Aorta (tissue), 5 donors: ENCODE measurements at regions not wholly inside any gene's neighbourhood (a gene's known extent, or its start where the extent isn't known, plus 50 kb on each side); places are given as distances from the start of the nearest gene placed in this dataset.

Experiments
- ATAC-seq: fragments of 200-7000 bp; cut with Tn5 transposase; one replicate; pipeline ENCODE4 v1.9.1; 2022; ENCODE audit warnings: moderate library complexity; ENCODE audit not compliant: low FRiP score
- DNase-seq, 2 donors: peaks; one replicate each; pipeline ENCODE4 v3.0.0-alpha.2; 2020
- H3K27ac ChIP-seq, 2 donors: one replicate each; pipeline ENCODE4 v1.5.1; 2013; ENCODE audit warnings: low read length in 2 of 2, mild to moderate bottlenecking in 2 of 2, moderate library complexity in 2 of 2, control low read depth in 1 of 2, inconsistent platforms in 1 of 2, low read depth in 1 of 2
- H3K27me3 ChIP-seq, 2 donors: one replicate each; pipeline ENCODE4 v1.6.1; 2013; ENCODE audit warnings: control low read depth in 1 of 2, low read length in 1 of 2, mild to moderate bottlenecking in 1 of 2, moderate library complexity in 1 of 2; ENCODE audit not compliant: insufficient read depth in 2 of 2, control insufficient read depth in 1 of 2
- H3K36me3 ChIP-seq, 2 donors: one replicate each; pipeline ENCODE4 v1.6.1; 2013; ENCODE audit warnings: control low read depth in 1 of 2, low read length in 1 of 2, mild to moderate bottlenecking in 1 of 2; ENCODE audit not compliant: insufficient read depth in 2 of 2, control insufficient read depth in 1 of 2
- H3K4me1 ChIP-seq, 2 donors: one replicate each; pipeline ENCODE4 v1.6.1; 2013; ENCODE audit warnings: low read length in 2 of 2, control low read depth in 1 of 2, mild to moderate bottlenecking in 1 of 2, moderate library complexity in 1 of 2; ENCODE audit not compliant: insufficient read depth in 2 of 2, control insufficient read depth in 1 of 2
- H3K4me3 ChIP-seq, 2 donors: one replicate each; pipeline ENCODE4 v1.5.1; 2013; ENCODE audit warnings: low read length in 2 of 2, control low read depth in 1 of 2, mild to moderate bottlenecking in 1 of 2
- H3K9me3 ChIP-seq: one replicate; pipeline ENCODE4 v1.6.1; 2013; ENCODE audit warnings: mild to moderate bottlenecking, low read length; ENCODE audit not compliant: control insufficient read depth
- WGBS, 2 donors: extraction: QIAGEN DNeasy Blood & Tissue Kit; methylation state at CpG; one replicate each; pipeline ENCODE4 v1.1.7; 2013; 5-methylcytosine and 5-hydroxymethylcytosine counted together
- intact Hi-C, 2 donors: fragments of 100-400 bp; cut with DNase I; formaldehyde crosslinking; loops; one replicate each; pipeline versions ENCODE4 v1.14.2 to v1.15.0; 2022
- donor health status: healthy with polysubstance abuse.
- donor health status: Bipolar disorder and iron deficiency.
- donor health status: DM: no; HTN: no; CAD: no.
- donor health status: DM: no; HTN: no; CAD: no.
- donor health status: DM: yes; HTN: yes; CAD: no.

DNA sequence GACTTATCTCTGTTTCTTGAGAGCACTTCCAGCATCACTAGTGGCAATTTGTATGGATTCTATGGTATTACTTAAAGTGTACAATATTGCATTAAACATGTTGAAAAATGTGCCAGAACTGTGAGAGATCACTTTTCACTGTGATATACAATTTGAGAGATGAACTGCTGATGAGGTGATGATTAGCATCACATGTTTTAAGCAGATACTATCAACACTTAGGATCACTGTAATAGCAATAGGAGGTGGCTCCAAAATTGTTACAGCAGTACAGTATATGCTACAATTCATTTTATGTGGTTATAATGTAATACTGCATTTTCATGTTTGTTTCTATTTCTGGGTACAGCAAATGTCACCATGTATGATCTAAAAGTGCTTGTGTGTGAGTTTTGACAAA lies 570.0 kb downstream of the PTPRC start:
- DNase-seq, result no peak
- H3K36me3 ChIP-seq, result no peaks in the 10 kb centered on the region
- no peak for ATAC-seq
- no peaks in the 10 kb centered on the region for H3K27me3 ChIP-seq
- no peaks in the 10 kb centered on the region for H3K9me3 ChIP-seq
- no peaks in the 10 kb centered on the region for H3K4me1 ChIP-seq
- no peak overlapping the region for H3K4me3 ChIP-seq
- no peak overlapping the region for H3K27ac ChIP-seq
- intact Hi-C loops, result no loop called here

DNA sequence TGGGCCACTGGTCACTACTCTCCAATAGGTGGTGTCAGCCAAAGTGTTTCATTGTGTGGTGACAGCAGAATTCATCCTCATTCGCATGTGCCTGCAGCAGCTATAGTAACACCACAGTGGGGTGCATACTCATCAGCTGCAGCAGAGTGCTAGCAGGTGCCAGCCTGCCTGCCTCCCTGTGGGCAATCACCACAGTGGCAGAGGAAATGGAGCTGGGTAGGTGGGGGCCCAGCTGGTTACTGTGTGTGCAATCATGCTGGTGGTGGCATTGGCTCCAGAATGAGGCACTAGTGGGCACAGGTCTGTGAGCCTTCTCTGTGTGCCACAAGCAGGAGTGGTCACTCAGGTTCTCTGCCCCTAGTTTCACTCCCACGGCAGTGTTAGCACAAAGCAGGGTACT lies 579.2 kb downstream of the PTPRC start:
- no peak for ATAC-seq

DNA sequence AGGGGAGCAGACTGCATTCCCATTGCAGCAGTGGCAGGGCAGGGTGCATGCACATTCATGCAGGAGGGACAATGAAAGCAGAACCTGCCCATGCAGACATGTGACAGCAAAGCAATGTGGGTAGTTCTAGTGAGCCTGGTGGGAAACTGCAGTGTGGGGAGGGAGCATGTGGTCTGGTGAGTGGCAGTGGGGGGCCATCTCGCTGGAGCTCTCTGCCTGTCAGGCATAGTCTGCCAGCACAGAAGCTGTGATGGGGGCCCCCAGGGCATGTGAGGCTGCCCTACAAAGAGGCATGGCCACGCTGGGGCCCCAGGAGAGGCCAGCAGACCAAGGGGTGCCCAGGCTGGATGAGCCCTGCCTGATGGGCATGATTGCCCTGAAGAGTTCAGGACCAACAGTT lies 579.7 kb downstream of the PTPRC start:
- no peaks in the 10 kb centered on the region for H3K36me3 ChIP-seq
- DNase-seq (no peak), ATAC-seq (no peak)
- no peak overlapping the region for H3K4me3 ChIP-seq
- no peak overlapping the region for H3K27ac ChIP-seq
- no peaks in the 10 kb centered on the region for H3K4me1 ChIP-seq
- H3K9me3 ChIP-seq, result no peaks in the 10 kb centered on the region
- intact Hi-C loops, result no loop called here
- no peaks in the 10 kb centered on the region for H3K27me3 ChIP-seq
- 46 to 66% methylated on average over 2 of the region's 2 CpGs for WGBS, 2 donors

More for the DNA sequence above, 579.2 kb downstream of the PTPRC start:
- H3K9me3 ChIP-seq, result no peaks in the 10 kb centered on the region
- H3K27me3 ChIP-seq, result no peaks in the 10 kb centered on the region
- intact Hi-C loops, result no loop called here
- DNase-seq, result no peak
- no peaks in the 10 kb centered on the region for H3K4me1 ChIP-seq
- no peaks in the 10 kb centered on the region for H3K36me3 ChIP-seq
- WGBS, 2 donors, result 88 to 89% methylated on average over 2 of the region's 2 CpGs
- no peak overlapping the region for H3K27ac ChIP-seq
- no peak overlapping the region for H3K4me3 ChIP-seq

DNA sequence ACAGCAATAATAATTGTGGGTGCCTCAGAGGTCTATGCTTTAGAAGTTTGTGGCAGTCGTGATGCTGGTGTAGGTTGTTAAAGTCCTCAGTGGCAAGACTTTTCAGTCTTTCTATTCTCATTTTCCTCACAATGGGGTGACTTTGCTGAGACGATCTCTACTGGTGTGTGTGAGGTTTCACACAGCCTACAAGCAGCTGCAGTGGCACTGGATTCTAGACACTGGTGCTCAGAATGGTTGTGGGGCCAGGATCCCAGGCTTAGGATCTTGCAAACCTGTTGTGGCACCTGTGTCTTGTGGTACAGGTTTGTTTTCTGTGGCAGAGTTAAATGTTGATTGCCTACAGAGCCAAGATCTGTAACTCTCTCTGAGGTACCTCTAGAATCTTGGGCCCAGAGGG lies 581.2 kb downstream of the PTPRC start:
- Histone ChIP-seq H3K4me3 (no peak overlapping the region), H3K9me3 (no peaks in the 10 kb centered on the region), H3K36me3 (no peaks in the 10 kb centered on the region), H3K27ac (no peak overlapping the region), H3K27me3 (no peaks in the 10 kb centered on the region), H3K4me1 (no peaks in the 10 kb centered on the region)
- 77 to 81% methylated on average over 2 of the region's 2 CpGs for WGBS, 2 donors
- ATAC-seq (no peak), DNase-seq (no peak)
- intact Hi-C loops, result no loop called here

DNA sequence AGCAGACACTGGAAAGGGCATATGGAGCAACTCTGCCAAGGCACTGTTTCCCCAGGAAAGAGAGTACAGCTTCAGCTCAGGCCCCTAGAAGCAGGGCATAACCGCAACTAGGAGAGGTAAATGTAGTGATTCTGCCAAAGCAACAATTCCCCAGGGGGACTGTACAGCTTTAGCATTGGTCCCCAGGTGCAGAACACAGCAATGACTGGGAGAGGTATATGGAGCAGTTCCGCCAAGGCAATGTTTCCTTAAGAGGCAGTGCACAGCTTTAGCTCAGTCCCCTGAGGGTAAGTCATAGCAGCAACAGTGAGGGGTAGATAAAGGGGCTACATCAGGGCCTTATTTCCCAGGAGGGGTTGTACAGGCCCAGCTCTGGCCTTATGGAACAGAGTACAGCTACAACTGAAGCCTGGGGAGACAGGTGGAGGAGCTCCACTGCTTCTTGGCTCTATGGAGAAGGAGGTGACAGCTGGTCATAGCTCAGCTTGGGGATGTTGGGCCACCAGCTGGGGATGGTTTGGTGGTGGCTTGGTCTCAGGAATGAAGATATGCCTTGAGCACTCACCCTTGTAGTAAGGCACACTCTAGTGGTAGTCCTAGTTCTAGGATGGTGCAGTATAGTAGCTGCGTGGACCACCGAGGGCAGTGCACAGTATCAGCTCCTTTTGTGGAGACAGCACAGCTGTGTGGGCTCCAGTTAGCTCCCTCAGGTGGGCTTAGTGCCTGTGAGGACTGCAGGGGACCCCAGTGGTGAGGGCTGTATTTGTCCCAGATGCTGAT lies 582.7 kb downstream of the PTPRC start:
- no peaks in the 10 kb centered on the region for H3K4me1 ChIP-seq
- WGBS, 2 donors, result 93% methylated on average over 4 of the region's 4 CpGs
- intact Hi-C loops, result no loop called here
- ATAC-seq, result no peak
- no peaks in the 10 kb centered on the region for H3K27me3 ChIP-seq
- no peak for DNase-seq
- no peak overlapping the region for H3K4me3 ChIP-seq
- H3K27ac ChIP-seq, result no peak overlapping the region
- no peaks in the 10 kb centered on the region for H3K9me3 ChIP-seq
- H3K36me3 ChIP-seq, result no peaks in the 10 kb centered on the region

DNA sequence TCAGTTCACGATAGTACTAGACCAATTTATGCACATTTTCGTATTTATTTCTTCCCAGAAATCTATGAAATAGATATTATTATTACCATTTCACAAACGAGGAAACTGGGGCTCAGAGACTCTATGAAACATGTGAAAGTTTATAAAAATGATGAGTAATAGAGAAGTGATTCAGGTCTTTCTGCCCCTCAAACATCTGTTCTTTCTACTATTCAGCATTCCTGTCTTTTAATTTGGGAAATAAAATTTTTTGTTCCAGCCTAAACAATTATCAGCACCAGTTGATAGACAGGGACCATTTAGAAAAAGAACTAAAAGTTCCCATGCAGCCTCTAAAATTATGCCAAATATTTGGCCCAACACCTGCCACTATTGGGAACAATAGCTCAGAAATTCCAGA lies 585.1 kb downstream of the PTPRC start:
- no peak overlapping the region for H3K27ac ChIP-seq
- no peak overlapping the region for H3K4me3 ChIP-seq
- 86 to 87% methylated on average over 3 of the region's 3 CpGs for WGBS, 2 donors
- DNase-seq (no peak), ATAC-seq (no peak)
- no peaks in the 10 kb centered on the region for H3K4me1 ChIP-seq
- no peaks in the 10 kb centered on the region for H3K36me3 ChIP-seq
- intact Hi-C loops, result no loop called here
- no peaks in the 10 kb centered on the region for H3K27me3 ChIP-seq
- no peaks in the 10 kb centered on the region for H3K9me3 ChIP-seq

DNA sequence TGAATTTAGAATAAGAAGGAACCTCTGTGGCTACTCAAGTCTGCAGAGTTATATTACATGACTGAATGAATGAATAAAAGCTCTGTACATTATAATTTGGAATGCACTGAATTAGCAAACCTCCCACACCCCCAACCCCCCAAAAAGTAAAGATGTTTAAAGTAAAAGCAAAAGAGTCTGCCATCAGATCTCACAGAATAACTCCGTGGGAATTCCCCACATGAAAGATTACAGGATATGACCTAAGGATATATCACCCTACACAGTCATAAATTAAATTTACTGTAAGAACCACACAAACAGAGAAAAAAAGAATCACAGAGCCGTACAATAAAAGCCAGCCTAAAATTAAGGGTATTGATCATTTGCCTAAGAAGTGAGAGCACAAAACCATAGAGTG lies 587.3 kb downstream of the PTPRC start:
- H3K9me3 ChIP-seq, result no peaks in the 10 kb centered on the region
- no peak overlapping the region for H3K27ac ChIP-seq
- ATAC-seq (no peak), DNase-seq (no peak)
- H3K4me1 ChIP-seq, result no peaks in the 10 kb centered on the region
- 40 to 43% methylated on average over 2 of the region's 2 CpGs for WGBS, 2 donors
- no peaks in the 10 kb centered on the region for H3K36me3 ChIP-seq
- H3K27me3 ChIP-seq, result no peaks in the 10 kb centered on the region
- H3K4me3 ChIP-seq, result no peak overlapping the region
- intact Hi-C loops, result no loop called here

DNA sequence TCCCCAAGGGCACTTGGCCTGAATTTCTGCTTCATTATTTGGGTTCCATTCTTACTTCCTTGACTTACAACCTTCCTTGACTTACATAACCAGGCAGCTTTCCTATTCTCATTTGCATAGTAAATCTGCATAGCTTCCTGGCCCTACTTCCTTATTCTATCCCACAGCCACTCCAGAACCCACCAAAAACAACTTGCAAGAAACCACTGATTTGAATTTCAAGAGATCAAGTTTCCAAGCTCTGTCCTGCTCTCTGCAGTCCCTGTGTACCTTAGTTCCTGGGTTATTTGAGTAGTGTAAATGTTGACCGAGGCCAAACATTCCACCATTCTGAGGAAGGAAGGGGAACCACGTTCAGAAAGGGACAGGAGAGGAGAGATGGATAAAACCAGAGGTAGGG lies 603.3 kb downstream of the PTPRC start:
- Histone ChIP-seq H3K9me3 (peaks cover 3% of the 10 kb centered on the region), H3K27me3 (peaks cover 0 to 3% of the 10 kb centered on the region in 2 donors), H3K4me3 (no peak overlapping the region), H3K27ac (no peak overlapping the region), H3K36me3 (no peaks in the 10 kb centered on the region), H3K4me1 (no peaks in the 10 kb centered on the region)
- no peak for ATAC-seq
- DNase-seq, result no peak
- intact Hi-C loops, result no loop called here
- WGBS, 2 donors, result 67 to 72% methylated on average over 2 of the region's 2 CpGs

DNA sequence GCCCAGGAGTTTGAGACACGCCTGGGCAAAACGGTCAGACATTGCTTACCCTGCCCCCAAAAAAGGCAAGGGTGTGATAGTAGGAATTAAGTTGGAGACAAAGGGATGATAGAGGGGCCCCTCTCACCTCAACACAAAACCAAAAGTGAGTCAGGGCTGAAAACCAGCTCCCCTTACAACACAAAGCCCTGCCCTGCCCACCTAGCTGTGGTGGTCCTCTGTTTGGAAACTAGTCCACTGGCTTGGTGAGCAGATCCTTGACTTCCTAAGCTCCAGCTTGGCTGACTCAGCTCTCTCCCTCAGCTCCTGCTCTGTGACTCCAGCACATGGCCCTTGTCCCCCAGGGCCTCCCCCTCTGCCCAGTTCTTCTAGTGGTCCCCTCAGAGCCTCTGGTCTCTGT lies 603.8 kb downstream of the PTPRC start:
- Histone ChIP-seq H3K4me1 (no peaks in the 10 kb centered on the region), H3K4me3 (no peak overlapping the region), H3K27ac (no peak overlapping the region), H3K27me3 (peaks cover 0 to 3% of the 10 kb centered on the region in 2 donors), H3K9me3 (peaks cover 3% of the 10 kb centered on the region), H3K36me3 (no peaks in the 10 kb centered on the region)
- no peak for ATAC-seq
- intact Hi-C loops, result no loop called here
- WGBS, 2 donors, result 91 to 96% methylated on average over 2 of the region's 2 CpGs
- no peak for DNase-seq
